ENCODE measurements at regions not wholly inside any gene's neighbourhood (a gene's known extent, or its start where the extent isn't known, plus 50 kb on each side); places are given as distances from the start of the nearest gene placed in this dataset.
"Not testable (repeated sequence)": the region's sequence is repeated elsewhere in the genome, so short reads cannot be mapped to it uniquely, and the experiment has no call there.

DNA sequence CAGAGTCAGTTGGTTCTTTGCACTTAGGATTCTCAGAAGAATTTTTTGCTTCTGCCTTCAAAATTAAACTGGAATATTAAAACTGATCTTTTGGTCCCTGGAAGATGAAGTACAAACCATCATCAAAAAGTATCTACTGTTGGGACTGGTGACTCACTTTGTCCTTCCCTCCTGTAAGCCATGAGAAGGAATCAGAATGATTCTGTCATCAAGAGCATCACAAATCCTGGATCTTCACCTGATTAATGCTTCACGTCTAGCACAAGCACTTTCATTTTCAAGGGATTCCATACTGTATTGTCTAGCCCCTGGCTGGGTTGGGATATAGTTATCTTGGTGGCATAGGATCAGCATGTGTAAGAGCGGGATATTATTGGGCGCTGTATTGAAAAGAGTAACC, 69.3 kb upstream of the CYP1B1 start:
- no peak for DNase-seq

- no peak for DNase-seq
Measured at GRCh38 chr2:38142627-38143026, 66.7 kb upstream of the CYP1B1 start.

GRCh38 chr2:38141501-38141900, 65.5 kb upstream of the CYP1B1 start:
- DNase-seq, result no peak

DNA sequence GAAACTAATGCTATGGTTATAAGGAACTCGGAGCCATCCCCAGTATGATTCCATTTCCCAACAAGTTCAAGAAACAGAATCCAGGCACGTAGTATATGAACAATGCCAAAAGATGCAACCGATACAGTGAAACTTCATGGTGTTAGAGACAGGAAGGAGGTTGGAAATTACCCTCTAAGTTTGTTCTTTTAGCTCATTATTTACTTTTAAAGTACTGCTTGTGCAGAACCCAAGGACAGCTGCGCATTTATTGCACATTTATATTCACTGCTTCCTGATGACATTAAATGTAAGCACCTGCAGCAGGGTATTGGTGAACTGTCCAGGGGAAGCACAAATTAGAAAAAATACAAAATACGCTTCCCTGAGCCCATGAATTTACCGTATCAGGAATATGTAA, 63.0 kb upstream of the CYP1B1 start:
- DNase-seq, result no peak

- no peak for DNase-seq
Measured at GRCh38 chr2:38138419-38138818, 62.5 kb upstream of the CYP1B1 start.

DNA sequence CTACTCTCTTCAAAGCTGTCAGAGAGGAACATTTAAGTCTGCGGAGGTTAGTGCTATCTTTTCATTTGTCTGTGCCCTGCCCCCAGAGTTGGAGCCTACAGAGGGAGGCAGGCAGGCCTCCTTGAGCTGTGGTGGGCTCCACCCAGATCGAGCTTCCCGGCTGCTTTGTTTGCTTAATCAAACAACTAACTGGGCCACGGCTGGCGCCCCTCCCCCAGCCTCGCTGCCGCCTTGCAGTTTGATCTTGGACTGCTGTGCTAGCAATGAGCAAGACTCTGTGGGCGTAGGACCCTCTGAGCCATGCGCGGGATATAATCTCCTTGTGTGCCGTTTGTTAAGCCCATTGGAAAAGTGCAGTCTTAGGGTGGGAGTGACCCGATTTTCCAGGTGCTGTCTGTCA, 62.0 kb upstream of the CYP1B1 start:
- not testable (repeated sequence) for DNase-seq

- DNase-seq, result no peak
Measured at GRCh38 chr2:38131676-38132075, 55.7 kb upstream of the CYP1B1 start.

GRCh38 chr2:38130876-38131275, 54.9 kb upstream of the CYP1B1 start:
- no peak for DNase-seq

- no peak for DNase-seq
Measured at GRCh38 chr2:38129987-38130386, 54.0 kb upstream of the CYP1B1 start.

GRCh38 chr2:38129481-38129880, 53.5 kb upstream of the CYP1B1 start:
- no peak for DNase-seq

GRCh38 chr2:38128653-38129052, 52.7 kb upstream of the CYP1B1 start:
- no peak for DNase-seq

DNA sequence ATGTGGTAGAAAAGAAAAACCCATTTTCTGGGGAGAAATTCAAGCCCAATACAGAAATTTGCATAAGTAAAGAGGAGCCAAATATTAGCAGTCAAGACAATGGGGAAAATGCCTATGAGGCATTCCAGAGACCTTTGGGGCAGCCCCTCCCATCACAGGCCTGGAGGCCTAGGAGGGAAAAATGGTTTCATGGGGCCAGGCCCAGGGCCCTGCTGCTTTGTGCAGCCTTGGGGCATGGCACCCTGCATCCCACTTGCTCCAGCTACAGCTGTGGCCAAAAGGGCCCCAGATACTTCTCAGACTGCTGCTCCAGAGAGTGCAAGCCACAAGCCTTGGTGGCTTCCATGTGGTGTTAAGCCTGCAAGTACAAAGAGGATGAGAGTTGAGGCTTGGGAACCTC, 51.3 kb upstream of the CYP1B1 start:
- DNase-seq, result no peak

DNA sequence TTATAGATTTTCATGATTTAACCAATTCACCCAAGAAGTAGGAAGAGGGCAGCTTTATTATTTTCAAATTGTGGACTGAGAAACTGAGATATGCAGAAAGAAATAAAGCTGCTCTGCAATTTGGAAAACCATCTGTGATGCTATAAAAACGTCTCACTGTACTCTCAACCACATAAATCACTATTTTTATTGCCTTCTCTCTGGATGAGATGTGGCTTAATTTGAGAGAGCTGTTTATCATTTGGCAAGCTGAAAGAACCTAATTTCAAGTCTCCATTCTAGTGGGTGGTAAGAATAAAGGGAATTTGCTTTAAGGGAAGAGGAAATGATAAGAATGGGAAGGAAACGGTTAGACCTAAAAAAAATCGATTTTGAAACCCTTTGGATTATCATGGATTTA, 49.9 kb upstream of the CYP1B1 start:
- DNase-seq, result no peak

Measured in activated CD4-positive, alpha-beta T cell treated with anti-CD3 and anti-CD28 coated beads, Interleukin-2, Interleukin-6, amounts not matched to agents 100 ng/mL and 50 ng/mL, durations not matched to agents 16 hours and 8 hours (primary cell).